GM23338 (cell line): ENCODE measurements at regions not wholly inside any gene's neighbourhood (a gene's known extent, or its start where the extent isn't known, plus 50 kb on each side); places are given as distances from the start of the nearest gene placed in this dataset.

Source experiments
- EZH2 ChIP-seq: fragments of 200-600 bp; sonication (generic); IDR thresholded peaks from one replicate; pipeline ENCODE4 v1.8.0; 2017; ENCODE audit warnings: antibody characterized with exemption, mild to moderate bottlenecking, low read depth; ENCODE audit not compliant: unreplicated experiment
- POLR2AphosphoS5 ChIP-seq: IDR thresholded peaks from 2 replicates; pipeline ENCODE4 v1.6.1; 2016; ENCODE audit warnings: antibody characterized with exemption, low read depth

GRCh38 chr3:177802151-177802900 is 605.0 kb upstream of the TBL1XR1 start:
- TF ChIP-seq POLR2AphosphoS5 (no peak), EZH2 (no peak)
